Loucy (cell line): ENCODE measurements at regions not wholly inside any gene's neighbourhood (a gene's known extent, or its start where the extent isn't known, plus 50 kb on each side); places are given as distances from the start of the nearest gene placed in this dataset.

ENCODE experiments used
- H2AFZ ChIP-seq: fragments of 200-600 bp; sonication (generic); 2 replicates; pipeline ENCODE4 v1.6.0; 2016; ENCODE audit warnings: antibody characterized with exemption, mild to moderate bottlenecking, low read length, moderate library complexity
- H3F3A ChIP-seq: fragments of 200-600 bp; 2 replicates; pipeline ENCODE4 v1.6.0; 2016; ENCODE audit warnings: antibody characterized with exemption, low read depth, mild to moderate bottlenecking
- H3K27me3 ChIP-seq: fragments of 200-600 bp; sonication (generic); 2 replicates; pipeline ENCODE4 v1.6.1; 2014; ENCODE audit warnings: low read length, mild to moderate bottlenecking; ENCODE audit not compliant: insufficient read depth, poor library complexity, severe bottlenecking
- H3K36me3 ChIP-seq: fragments of 200-600 bp; sonication (generic); 2 replicates; pipeline ENCODE4 v1.6.1; 2016; ENCODE audit warnings: low read length; ENCODE audit not compliant: insufficient read depth
- H3K4me1 ChIP-seq: fragments of 200-600 bp; sonication (generic); 2 replicates; pipeline ENCODE4 v1.5.1; 2014; ENCODE audit warnings: low read length, mild to moderate bottlenecking; ENCODE audit not compliant: insufficient read depth, poor library complexity, severe bottlenecking
- H3K4me2 ChIP-seq: fragments of 200-600 bp; sonication (generic); 2 replicates; pipeline ENCODE4 v1.6.0; 2014; ENCODE audit warnings: antibody characterized with exemption, low read length, low read depth, mild to moderate bottlenecking; ENCODE audit not compliant: poor library complexity, severe bottlenecking
- H3K4me3 ChIP-seq: fragments of 200-600 bp; sonication (generic); 2 replicates; pipeline ENCODE4 v1.5.1; 2014; ENCODE audit warnings: low read length, mild to moderate bottlenecking, mixed read lengths; ENCODE audit not compliant: poor library complexity, severe bottlenecking
- H3K79me2 ChIP-seq: fragments of 200-600 bp; sonication (generic); 2 replicates; pipeline ENCODE4 v1.6.1; 2014; ENCODE audit warnings: low read length; ENCODE audit not compliant: insufficient read depth
- H3K9ac ChIP-seq: fragments of 200-600 bp; sonication (generic); 2 replicates; pipeline ENCODE4 v1.6.0; 2014; ENCODE audit warnings: mild to moderate bottlenecking, low read depth, low read length, moderate library complexity; ENCODE audit not compliant: poor library complexity, severe bottlenecking
- H3K9me2 ChIP-seq: fragments of 200-600 bp; sonication (generic); replicated peaks from 2 replicates; pipeline ENCODE4 v1.6.1; 2016; ENCODE audit warnings: low read depth, low read length, mixed read lengths
- H3K9me3 ChIP-seq: fragments of 200-600 bp; sonication (generic); 2 replicates; pipeline ENCODE4 v1.6.1; 2014; ENCODE audit warnings: mild to moderate bottlenecking, antibody characterized with exemption, low read length, low read depth; ENCODE audit not compliant: insufficient read depth
- H4K20me1 ChIP-seq: fragments of 200-600 bp; sonication (generic); 2 replicates; pipeline ENCODE4 v1.6.0; 2014; ENCODE audit warnings: antibody characterized with exemption, low read length, mild to moderate bottlenecking; ENCODE audit not compliant: insufficient read depth, poor library complexity, severe bottlenecking
- EZH2phosphoT487 ChIP-seq: fragments of 200-600 bp; IDR thresholded peaks from 2 replicates; pipeline ENCODE4 v1.6.1; 2018; ENCODE audit warnings: antibody characterized with exemption, mild to moderate bottlenecking, moderate library complexity, borderline replicate concordance
- TF ChIP-seq, protein P1 (sequence below): fragments of 200-600 bp; sonication (generic); conservative IDR thresholded peaks from 2 replicates; pipeline ENCODE4 v1.5.1; 2014; ENCODE audit warnings: mild to moderate bottlenecking, antibody characterized with exemption, low read length

DNA sequence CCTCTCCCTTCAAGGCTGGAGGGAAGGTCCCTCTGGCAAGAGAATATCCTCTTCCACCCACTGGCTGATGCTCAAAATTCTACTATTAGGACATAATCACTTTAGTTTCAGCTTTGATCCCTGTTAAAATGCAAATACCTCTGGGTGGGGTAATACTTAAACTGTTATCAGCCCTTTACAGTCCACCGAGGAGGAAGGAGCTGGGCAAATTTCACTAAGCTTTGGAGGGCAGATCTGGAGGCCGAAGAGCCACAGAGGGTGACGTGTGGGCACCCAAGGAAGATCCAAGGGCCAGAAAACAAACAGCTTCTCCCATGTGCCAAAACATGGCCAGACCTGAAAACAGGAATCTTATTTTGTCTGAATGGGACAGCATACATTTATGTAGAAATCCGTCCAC, 74.6 kb upstream of the BCL11A start:
- H3K4me1 ChIP-seq, result no peaks in the 10 kb centered on the region
- TF ChIP-seq, protein P1, sequence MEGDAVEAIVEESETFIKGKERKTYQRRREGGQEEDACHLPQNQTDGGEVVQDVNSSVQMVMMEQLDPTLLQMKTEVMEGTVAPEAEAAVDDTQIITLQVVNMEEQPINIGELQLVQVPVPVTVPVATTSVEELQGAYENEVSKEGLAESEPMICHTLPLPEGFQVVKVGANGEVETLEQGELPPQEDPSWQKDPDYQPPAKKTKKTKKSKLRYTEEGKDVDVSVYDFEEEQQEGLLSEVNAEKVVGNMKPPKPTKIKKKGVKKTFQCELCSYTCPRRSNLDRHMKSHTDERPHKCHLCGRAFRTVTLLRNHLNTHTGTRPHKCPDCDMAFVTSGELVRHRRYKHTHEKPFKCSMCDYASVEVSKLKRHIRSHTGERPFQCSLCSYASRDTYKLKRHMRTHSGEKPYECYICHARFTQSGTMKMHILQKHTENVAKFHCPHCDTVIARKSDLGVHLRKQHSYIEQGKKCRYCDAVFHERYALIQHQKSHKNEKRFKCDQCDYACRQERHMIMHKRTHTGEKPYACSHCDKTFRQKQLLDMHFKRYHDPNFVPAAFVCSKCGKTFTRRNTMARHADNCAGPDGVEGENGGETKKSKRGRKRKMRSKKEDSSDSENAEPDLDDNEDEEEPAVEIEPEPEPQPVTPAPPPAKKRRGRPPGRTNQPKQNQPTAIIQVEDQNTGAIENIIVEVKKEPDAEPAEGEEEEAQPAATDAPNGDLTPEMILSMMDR, result no peak
- no peak for TF ChIP-seq EZH2phosphoT487
- no peaks in the 10 kb centered on the region for H4K20me1 ChIP-seq
- no peaks in the 10 kb centered on the region for H3F3A ChIP-seq
- no peak overlapping the region for H3K4me2 ChIP-seq
- H3K79me2 ChIP-seq, result no peaks in the 10 kb centered on the region
- H3K9ac ChIP-seq, result no peak overlapping the region
- no peak overlapping the region for H3K4me3 ChIP-seq
- no peaks in the 10 kb centered on the region for H3K36me3 ChIP-seq
- H2AFZ ChIP-seq, result no peak overlapping the region
- no peaks in the 10 kb centered on the region for H3K9me2 ChIP-seq
- H3K9me3 ChIP-seq, result no peaks in the 10 kb centered on the region
- peaks cover 9% of the 10 kb centered on the region for H3K27me3 ChIP-seq

DNA sequence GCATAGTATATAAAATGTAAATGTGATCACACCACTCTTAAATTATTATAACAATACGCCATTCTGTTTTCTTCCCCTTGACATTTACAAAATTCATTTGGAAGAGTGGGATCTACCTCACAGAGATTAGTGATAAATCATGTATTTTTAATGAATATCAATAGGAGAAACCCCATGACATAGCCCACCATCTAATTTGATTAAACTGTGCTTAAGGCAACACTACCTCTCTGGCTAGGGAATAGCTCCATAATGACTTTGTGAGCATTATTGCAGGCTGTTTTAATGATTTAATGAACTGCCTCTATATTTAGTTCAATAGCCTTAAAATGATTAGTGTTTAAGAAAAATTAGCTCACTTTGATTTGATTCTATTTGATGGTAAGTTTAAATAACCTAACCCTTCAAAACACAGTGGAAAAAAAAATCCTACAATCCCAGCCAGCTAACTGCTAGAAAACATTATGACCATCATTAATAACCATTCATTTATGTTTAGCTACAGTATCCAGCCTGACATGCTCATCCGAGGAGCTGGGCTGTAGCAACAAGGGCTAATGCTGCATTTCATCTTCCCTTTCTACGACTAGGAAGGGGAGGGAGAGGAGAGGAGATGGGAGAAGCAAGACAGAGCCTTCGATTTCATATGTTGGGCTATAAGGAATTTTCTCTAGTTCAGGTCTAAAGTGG, 75.3 kb upstream of the BCL11A start:
- Histone ChIP-seq H3K79me2 (no peaks in the 10 kb centered on the region), H2AFZ (no peak overlapping the region), H3F3A (no peaks in the 10 kb centered on the region), H3K4me1 (no peaks in the 10 kb centered on the region), H3K4me3 (no peak overlapping the region), H3K36me3 (no peaks in the 10 kb centered on the region), H3K4me2 (no peak overlapping the region), H3K9me2 (no peaks in the 10 kb centered on the region), H4K20me1 (no peaks in the 10 kb centered on the region), H3K9me3 (no peaks in the 10 kb centered on the region), H3K27me3 (peaks cover 9% of the 10 kb centered on the region), H3K9ac (no peak overlapping the region)
- TF ChIP-seq, protein P1, result no peak
- no peak for TF ChIP-seq EZH2phosphoT487

DNA sequence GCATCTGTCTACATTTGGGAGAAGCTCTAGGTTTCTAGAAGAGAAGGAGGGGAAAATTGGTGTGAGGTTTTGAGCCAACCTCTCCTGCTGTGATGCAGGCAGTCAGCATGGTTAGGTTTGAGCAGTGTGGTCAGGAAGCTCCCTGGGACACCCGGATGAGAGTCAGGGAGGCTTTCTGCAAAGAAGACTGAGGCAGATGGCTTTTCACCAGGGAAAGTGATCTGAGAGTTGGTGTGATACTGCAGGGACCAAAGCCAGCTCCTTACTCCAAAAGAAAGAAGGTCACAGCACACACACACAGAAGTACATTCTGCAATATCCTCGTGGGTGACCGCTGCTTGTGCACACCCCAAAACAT, 75.8 kb upstream of the BCL11A start:
- H3K4me1 ChIP-seq, result no peaks in the 10 kb centered on the region
- no peaks in the 10 kb centered on the region for H3K36me3 ChIP-seq
- no peaks in the 10 kb centered on the region for H3K9me3 ChIP-seq
- no peak overlapping the region for H3K4me3 ChIP-seq
- H3F3A ChIP-seq, result no peaks in the 10 kb centered on the region
- H4K20me1 ChIP-seq, result no peaks in the 10 kb centered on the region
- H3K9ac ChIP-seq, result no peak overlapping the region
- H3K9me2 ChIP-seq, result no peaks in the 10 kb centered on the region
- peaks cover 9% of the 10 kb centered on the region for H3K27me3 ChIP-seq
- H3K79me2 ChIP-seq, result no peaks in the 10 kb centered on the region
- TF ChIP-seq, protein P1, result no peak
- no peak for TF ChIP-seq EZH2phosphoT487
- no peak overlapping the region for H3K4me2 ChIP-seq
- no peak overlapping the region for H2AFZ ChIP-seq
